ENCODE measurements at regions not wholly inside any gene's neighbourhood (a gene's known extent, or its start where the extent isn't known, plus 50 kb on each side); places are given as distances from the start of the nearest gene placed in this dataset.

DNA sequence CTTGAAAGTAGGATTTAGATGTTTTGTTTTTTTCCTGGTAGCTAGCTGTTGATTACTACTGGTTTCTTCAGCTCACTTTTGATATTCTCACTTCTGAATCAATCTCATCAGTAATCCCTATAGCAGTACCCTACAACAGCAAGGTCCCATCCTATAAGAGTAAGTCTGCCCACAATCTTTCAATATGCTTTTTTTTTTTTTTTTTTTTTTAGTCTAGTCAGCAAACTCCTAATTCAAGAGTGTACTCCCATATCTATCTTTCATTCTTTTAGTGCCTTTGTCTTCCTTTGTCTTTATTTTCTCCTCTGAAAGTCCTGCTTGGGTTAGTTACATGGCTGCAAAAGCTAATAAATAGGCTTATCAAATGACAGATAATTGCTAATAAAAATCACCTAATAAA, 362.4 kb upstream of the RIOK2 start:
- TF ChIP-seq, protein P1, sequence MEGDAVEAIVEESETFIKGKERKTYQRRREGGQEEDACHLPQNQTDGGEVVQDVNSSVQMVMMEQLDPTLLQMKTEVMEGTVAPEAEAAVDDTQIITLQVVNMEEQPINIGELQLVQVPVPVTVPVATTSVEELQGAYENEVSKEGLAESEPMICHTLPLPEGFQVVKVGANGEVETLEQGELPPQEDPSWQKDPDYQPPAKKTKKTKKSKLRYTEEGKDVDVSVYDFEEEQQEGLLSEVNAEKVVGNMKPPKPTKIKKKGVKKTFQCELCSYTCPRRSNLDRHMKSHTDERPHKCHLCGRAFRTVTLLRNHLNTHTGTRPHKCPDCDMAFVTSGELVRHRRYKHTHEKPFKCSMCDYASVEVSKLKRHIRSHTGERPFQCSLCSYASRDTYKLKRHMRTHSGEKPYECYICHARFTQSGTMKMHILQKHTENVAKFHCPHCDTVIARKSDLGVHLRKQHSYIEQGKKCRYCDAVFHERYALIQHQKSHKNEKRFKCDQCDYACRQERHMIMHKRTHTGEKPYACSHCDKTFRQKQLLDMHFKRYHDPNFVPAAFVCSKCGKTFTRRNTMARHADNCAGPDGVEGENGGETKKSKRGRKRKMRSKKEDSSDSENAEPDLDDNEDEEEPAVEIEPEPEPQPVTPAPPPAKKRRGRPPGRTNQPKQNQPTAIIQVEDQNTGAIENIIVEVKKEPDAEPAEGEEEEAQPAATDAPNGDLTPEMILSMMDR (IDR thresholded peaks at IDR 0.05; ENCODE audit: borderline replicate concordance): no peak
- no peak overlapping the region for H3K4me3 ChIP-seq
- H3K4me1 ChIP-seq: peaks cover 9% of the 10 kb centered on the region
- no peak for DNase-seq
- intact Hi-C loops (cut with micrococcal nuclease): no loop called here
- no peaks in the 10 kb centered on the region for H3K36me3 ChIP-seq
- H3K27me3 ChIP-seq (ENCODE audit: low read depth): no peaks in the 10 kb centered on the region
- H3K9me3 ChIP-seq (replicated peaks): no peaks in the 10 kb centered on the region
- peak overlapping the region; percentile 15 for H3K27ac ChIP-seq (replicated peaks)

DNA sequence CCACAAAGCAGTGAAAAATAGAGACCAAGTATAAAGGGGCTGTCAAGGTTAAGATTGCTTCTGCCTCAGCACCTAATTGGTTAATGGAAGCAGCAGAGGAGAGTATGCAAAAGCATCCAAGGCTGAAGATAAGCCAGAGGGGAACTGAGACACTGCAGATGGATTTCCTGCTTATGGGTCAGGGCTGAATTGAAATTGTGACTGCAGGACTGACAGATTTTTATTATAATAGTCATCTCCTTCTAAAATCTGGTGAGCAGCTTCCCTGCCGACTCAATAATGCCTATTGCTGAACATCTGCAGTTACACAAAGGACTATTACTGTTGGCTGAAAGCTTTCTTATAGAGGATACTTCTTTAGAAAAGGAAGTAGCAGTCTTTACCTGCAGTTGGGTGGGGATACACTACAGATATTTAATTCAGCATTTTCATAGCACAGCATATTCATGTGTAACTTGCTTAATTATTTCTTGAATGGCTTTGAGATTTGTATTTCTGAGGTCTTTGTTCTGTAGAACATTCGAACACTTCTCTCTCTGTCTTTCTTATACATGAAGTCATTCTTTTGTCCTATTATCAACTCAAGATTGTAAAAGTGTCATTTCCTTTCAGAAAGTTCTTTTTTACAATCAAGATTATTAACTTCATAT, 363.0 kb upstream of the RIOK2 start:
- H3K27me3 ChIP-seq (ENCODE audit: low read depth): no peaks in the 10 kb centered on the region
- no peaks in the 10 kb centered on the region for H3K9me3 ChIP-seq (replicated peaks)
- no peak for DNase-seq
- H3K4me3 ChIP-seq: no peak overlapping the region
- peaks cover 9% of the 10 kb centered on the region for H3K4me1 ChIP-seq
- intact Hi-C loops (cut with micrococcal nuclease): no loop called here
- no peaks in the 10 kb centered on the region for H3K36me3 ChIP-seq
- H3K27ac ChIP-seq (replicated peaks): no peak overlapping the region
- TF ChIP-seq, protein P1 (IDR thresholded peaks at IDR 0.05; ENCODE audit: borderline replicate concordance): no peak

DNA sequence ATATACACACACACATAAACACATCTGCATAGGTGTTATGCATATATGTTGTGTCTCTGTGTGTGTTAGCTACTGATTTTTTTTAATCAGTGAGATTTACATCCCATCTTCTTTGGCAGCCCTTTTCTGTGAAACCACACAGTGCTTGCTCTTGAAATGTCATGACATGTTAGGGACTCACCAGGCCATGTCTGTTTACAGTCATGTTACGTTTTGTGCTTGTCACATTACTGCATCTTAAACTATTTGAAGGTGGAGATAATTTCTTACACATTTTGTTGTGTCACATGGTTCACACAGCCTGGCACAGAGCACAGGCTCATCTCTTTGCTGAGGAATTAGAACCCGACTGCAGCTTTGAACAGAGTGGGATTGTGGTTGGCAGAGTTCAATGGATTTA, 364.4 kb upstream of the RIOK2 start:
- Histone ChIP-seq H3K4me1 (peaks cover 9% of the 10 kb centered on the region), H3K36me3 (no peaks in the 10 kb centered on the region), H3K27me3 (ENCODE audit: low read depth) (no peaks in the 10 kb centered on the region), H3K27ac (replicated peaks) (no peak overlapping the region), H3K9me3 (replicated peaks) (no peaks in the 10 kb centered on the region), H3K4me3 (no peak overlapping the region)
- DNase-seq: no peak
- TF ChIP-seq, protein P1 (IDR thresholded peaks at IDR 0.05; ENCODE audit: borderline replicate concordance): no peak
- intact Hi-C loops (cut with micrococcal nuclease): no loop called here

DNA sequence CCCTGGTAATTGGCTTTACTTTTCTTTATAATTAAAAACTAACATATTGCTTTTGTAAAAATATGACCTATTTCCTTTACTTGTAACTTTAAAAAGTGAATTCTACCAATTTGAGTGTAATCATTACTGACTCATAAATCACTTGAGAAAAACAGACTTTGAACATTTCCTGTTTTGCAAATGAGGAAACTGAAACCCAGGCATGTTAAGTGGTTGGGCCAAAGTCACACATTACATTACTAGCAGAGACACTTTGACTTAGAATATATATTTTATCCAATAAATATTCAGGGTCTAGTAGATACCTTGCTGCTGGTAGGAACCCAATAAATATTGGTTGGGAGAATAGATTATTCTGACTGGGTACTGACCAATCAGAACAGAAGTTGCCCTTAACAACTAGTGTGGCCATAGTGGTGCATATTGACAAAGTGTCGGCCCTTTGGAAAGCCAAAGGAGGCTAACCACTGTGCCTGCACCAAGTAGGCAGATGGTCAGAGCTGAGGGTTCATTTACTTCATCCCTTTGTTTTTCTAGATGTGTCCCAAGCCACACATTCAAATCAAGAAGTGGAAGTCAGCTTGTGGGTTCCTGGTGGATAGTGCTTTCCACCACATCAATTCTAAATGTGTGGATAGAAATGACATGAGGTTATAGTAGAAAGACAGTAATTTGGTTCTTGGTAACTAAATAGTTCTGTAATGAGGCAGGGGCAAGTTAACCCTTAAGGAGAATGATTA, 365.1 kb upstream of the RIOK2 start:
- no peaks in the 10 kb centered on the region for H3K9me3 ChIP-seq (replicated peaks)

DNA sequence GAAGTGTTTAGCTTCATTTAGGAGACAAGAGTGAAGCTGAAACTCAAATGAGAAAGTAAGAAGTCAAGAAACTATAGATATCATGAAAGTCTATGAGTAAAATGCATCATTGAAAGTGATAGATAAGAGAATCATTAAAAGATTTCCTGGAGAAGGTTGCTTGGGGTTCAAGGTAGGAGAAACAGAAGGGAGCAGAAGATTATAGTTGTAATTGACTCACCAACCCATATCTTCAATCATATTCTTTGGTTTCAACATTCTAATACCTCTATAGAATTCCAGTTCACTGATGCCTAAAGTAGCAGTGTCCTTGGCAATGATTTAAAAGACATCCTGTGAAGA, 365.7 kb upstream of the RIOK2 start:
- peaks cover 9% of the 10 kb centered on the region for H3K4me1 ChIP-seq
- DNase-seq: no peak
- H3K9me3 ChIP-seq (replicated peaks): no peaks in the 10 kb centered on the region
- intact Hi-C loops (cut with micrococcal nuclease): no loop called here
- H3K27ac ChIP-seq (replicated peaks): no peak overlapping the region
- no peak overlapping the region for H3K4me3 ChIP-seq
- H3K27me3 ChIP-seq (ENCODE audit: low read depth): no peaks in the 10 kb centered on the region
- TF ChIP-seq, protein P1 (IDR thresholded peaks at IDR 0.05; ENCODE audit: borderline replicate concordance): no peak
- no peaks in the 10 kb centered on the region for H3K36me3 ChIP-seq

More for the DNA sequence above, 365.1 kb upstream of the RIOK2 start:
- H3K36me3 ChIP-seq: no peaks in the 10 kb centered on the region
- TF ChIP-seq, protein P1 (IDR thresholded peaks at IDR 0.05; ENCODE audit: borderline replicate concordance): no peak
- H3K4me1 ChIP-seq: peaks cover 9% of the 10 kb centered on the region
- no peak for DNase-seq
- H3K4me3 ChIP-seq: no peak overlapping the region
- intact Hi-C loops (cut with micrococcal nuclease): no loop called here
- no peaks in the 10 kb centered on the region for H3K27me3 ChIP-seq (ENCODE audit: low read depth)
- H3K27ac ChIP-seq (replicated peaks): no peak overlapping the region
